HG03108 (cell line): ENCODE measurements at regions not wholly inside any gene's neighbourhood (a gene's known extent, or its start where the extent isn't known, plus 50 kb on each side); places are given as distances from the start of the nearest gene placed in this dataset.
"Not testable (repeated sequence)": the region's sequence is repeated elsewhere in the genome, so short reads cannot be mapped to it uniquely, and the experiment has no call there.

ENCODE experiments used
- ATAC-seq: cut with Tn5 transposase; IDR thresholded peaks from one replicate; pipeline ENCODE4 v1.9.1; 2021; ENCODE audit warnings: moderate library complexity; ENCODE audit not compliant: unreplicated experiment

DNA sequence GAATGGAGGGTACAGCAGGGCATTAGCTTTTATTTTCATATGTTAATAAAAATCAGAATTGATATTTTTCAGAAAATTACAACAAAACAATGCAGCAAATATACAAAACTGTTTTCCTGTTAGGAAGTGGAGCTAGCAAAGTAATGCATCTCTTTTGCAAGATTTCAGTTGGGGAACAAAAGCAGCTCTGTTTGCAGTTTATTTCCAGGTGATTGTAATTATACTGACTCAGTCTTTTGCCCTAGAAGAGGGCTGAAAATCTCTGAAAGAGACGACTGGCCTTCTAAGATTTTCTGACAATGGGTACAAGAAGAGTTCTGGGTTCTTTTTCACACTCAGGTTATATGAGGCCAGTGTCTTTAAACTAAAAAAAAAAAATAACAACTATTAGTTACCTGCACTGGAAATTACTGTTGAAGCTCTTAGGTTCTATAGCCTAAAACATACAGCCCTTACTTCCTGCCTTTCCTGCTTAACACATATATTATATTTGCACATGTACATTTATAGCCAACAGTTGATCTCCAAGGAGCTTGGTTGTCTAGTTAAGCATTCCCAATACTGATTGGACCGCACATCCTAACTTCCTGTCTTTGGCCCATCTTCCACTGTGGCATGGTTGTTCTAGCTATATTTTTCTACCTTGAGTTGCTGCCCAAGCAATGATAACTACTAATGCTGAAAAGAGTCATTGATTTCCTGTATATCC lies 199.1 kb upstream of the KRR1 start:
- no peak for ATAC-seq

DNA sequence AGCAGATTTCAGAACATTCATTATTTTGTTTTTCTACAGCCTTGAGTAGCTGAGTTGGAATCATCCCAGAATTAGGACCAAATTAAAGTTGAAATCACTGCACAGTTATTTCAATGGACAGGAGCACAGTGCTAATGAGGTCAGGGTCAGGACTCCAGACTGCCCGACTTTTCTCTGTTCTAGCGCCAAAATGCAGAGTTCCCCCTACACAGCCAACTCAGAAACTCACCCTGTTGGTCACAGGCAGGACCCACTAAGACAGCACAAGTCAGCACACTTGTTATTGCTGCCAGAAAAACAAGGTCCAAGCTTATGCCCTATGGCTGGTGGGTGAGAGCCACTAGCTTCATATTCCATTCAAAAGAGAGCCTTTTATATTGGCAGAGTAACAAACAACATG lies 198.1 kb upstream of the KRR1 start:
- ATAC-seq = no peak

DNA sequence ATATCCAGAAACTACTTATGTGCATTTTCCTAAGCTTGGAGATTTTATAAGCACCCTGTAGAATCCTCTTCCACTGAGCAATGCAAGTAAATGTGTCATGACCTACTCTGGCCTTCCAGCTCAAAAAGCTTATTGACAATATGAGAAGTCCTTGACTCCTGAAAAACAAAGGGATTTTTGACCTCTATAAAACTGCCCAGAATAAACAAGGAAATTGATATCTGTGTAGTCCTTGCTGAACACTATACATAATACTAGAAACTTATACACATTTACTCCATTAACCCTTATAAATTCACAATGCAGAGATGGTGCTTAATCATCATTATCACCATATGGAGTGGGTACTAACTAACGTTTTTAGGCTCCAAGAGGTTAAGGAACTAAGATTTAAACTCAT lies 197.4 kb upstream of the KRR1 start:
- ATAC-seq = no peak

DNA sequence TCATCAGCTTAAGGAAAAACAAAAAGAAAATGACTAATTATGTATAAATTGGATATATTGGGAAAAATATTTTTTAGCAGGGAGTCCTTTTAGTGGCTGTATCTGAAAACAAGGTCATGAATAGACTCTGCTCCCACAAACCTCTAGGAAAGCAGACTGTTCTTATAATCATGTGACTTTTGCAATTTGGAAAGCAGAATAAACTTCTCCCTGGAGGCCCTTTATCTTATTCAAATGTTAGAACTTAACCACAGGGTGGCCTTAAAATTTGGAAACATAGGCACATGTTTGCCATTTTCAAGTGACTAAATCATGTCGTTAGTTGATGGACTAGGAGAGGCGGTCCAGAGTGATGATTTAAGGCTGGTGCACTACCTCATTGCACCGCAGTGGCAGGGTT lies 196.6 kb upstream of the KRR1 start:
- ATAC-seq = no peak

GRCh38 chr12:75706786-75707605 lies 195.6 kb upstream of the KRR1 start:
- ATAC-seq = no peak

GRCh38 chr12:75705749-75706711 lies 194.6 kb upstream of the KRR1 start:
- ATAC-seq = no peak

DNA sequence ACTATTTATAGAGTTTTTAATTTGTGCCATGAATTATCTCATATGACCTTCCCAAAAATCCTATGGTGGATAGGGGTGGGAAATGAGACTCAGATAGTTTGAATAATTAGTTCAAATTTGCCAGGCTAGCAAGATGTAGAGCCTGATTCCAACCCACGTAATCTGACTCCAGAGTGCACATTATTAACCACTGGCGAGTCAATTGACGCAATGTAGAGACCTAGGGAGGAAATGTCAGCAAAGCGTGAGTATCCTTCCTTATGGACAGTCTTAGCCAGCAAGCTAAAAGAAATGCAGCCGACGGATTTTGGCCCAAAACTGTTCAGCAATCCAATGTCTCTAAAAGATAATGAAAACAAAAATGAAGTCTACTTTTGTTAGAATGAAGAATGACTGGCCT lies 193.3 kb upstream of the KRR1 start:
- ATAC-seq = no peak

DNA sequence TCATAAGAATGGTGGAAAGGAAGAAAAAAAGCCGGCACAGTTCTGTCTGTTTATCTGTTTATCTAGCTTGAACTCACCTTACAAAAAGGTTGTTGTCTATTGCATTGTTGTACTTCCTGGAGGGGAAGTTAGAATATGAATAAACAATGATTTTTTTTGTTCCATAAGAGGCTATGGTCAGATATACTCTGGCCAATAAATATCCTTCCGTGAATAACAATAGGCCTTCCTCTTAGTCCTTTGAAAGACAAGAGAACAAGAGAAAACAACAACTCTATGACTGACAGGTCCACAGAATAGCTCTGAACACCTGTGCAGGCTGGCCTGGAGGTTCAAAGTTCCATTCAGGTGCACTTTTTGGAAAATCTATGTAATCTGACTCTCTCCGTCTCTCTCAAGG lies 192.8 kb upstream of the KRR1 start:
- ATAC-seq = no peak

GRCh38 chr12:75703131-75703530 lies 191.7 kb upstream of the KRR1 start:
- ATAC-seq = no peak

DNA sequence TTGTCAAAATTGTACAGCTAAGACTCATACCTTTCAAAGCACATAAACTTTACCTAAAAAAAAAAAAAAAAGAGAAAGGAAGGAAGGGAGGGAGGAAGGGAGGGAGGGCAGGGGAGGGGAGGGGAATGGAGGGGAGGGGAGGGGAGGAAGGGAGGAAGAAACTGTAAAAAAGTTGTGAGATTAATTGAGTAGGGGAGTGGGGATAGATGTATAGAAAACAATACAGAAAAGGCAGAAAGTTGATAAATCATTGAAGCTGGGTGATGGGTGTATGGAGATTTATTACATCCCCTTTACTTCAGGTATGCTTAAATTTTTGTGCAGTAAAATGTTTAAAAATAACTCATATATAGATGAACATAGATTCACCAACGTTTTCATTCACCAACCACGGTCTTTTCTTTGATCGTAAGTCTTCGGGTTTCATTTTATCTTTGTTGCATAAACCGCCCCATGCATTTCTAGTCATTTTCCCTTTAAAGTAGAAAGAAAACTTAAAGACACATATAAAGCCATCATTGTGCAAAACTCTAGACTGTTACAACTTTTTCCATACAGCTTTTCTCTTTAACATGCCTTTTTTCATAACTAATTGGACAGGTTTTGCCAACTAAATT lies 191.2 kb upstream of the KRR1 start:
- ATAC-seq = no peak

- no peak for ATAC-seq
These were observed 190.4 kb upstream of the KRR1 start for GRCh38 chr12:75701859-75702258.

- ATAC-seq = no peak
These were observed 188.5 kb upstream of the KRR1 start for GRCh38 chr12:75699728-75700496.

- no peak for ATAC-seq
These were observed 187.8 kb upstream of the KRR1 start for GRCh38 chr12:75699251-75699650.

DNA sequence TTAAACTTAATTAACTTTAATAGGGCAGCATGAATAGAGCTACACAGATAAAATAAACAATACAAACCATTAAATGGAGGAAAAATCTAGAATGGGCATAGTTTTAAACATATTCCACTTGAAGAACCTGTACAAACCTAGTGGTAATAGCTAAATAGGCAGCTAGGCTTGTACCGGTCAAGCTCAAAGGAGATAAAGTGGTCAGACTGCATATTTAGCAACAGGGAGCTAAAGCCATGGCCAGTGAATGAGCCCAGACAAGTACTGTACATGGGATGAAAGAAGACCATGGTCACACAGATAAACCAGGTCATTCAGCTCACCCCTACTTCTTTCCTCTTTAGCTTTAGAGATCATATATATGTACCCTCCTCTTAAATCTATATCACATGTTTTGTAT lies 186.6 kb upstream of the KRR1 start:
- no peak for ATAC-seq

GRCh38 chr12:75695926-75696325 lies 184.5 kb upstream of the KRR1 start:
- no peak for ATAC-seq

DNA sequence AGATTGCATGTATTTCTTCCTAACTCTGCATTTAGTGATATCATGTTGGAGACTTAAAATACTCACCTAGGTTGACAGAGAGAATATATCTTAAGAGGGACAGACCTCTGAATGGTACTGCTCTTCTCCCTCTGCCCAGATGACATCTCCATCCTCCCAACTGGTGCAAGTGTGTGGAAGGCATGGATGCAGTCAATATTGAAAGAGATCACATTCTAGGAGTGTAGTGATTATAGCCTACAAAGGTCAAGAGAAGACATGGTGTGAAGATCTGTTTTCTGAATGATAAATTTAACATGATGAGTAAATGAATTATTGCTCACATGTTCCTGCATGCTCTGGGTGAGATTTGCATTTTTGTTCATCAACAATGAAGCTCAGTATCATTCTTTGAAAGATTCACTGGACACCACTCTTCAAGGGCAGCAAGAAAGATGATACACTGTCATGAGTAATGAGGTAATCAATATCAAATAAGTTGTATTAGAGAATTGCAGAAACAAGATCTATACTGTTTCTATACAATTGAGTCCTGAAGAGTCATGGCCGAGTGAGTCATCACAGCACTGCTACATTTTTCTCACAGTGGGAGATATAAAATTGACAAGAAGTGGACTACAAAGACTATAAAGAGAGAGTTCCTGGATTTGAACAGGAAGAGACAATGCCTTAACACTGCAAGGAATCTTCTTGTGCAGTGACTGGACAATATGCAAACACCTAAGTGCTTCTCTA lies 183.3 kb upstream of the KRR1 start:
- ATAC-seq = no peak

- ATAC-seq = no peak
These were observed 181.5 kb upstream of the KRR1 start for GRCh38 chr12:75692876-75693275.

- no peak for ATAC-seq
These were observed 179.0 kb upstream of the KRR1 start for GRCh38 chr12:75690296-75690955.

- ATAC-seq = not testable (repeated sequence)
These were observed 174.8 kb upstream of the KRR1 start for GRCh38 chr12:75686233-75686632.
